Skeletal muscle satellite cell (primary cell): ENCODE measurements at regions not wholly inside any gene's neighbourhood (a gene's known extent, or its start where the extent isn't known, plus 50 kb on each side); places are given as distances from the start of the nearest gene placed in this dataset.
A peak's percentile ranks its signal among the peaks of the same experiment; 100 is the strongest.

Experiments
- H3K27me3 ChIP-seq: 2 replicates; pipeline ENCODE4 v1.7.0; 2013; ENCODE audit warnings: low read length; ENCODE audit not compliant: control insufficient read depth, insufficient read depth
- H3K36me3 ChIP-seq: 2 replicates; pipeline ENCODE4 v1.7.0; 2013; ENCODE audit warnings: mild to moderate bottlenecking, control low read depth, low read length; ENCODE audit not compliant: insufficient read depth
- H3K4me1 ChIP-seq: 2 replicates; pipeline ENCODE4 v1.7.0; 2013; ENCODE audit warnings: low read length; ENCODE audit not compliant: control insufficient read depth, insufficient read depth
- H3K4me2 ChIP-seq: 2 replicates; pipeline ENCODE4 v1.7.0; 2013; ENCODE audit warnings: mild to moderate bottlenecking, low read length
- H3K4me3 ChIP-seq: 2 replicates; pipeline ENCODE4 v1.7.0; 2013; ENCODE audit warnings: low read length
- H3K9ac ChIP-seq: 2 replicates; pipeline ENCODE4 v1.7.0; 2013; ENCODE audit warnings: mild to moderate bottlenecking, low read depth, low read length, moderate library complexity
- H3K9me3 ChIP-seq: replicated peaks from 2 replicates; pipeline ENCODE4 v1.7.0; 2013; ENCODE audit warnings: mild to moderate bottlenecking, control low read depth, low read length

DNA sequence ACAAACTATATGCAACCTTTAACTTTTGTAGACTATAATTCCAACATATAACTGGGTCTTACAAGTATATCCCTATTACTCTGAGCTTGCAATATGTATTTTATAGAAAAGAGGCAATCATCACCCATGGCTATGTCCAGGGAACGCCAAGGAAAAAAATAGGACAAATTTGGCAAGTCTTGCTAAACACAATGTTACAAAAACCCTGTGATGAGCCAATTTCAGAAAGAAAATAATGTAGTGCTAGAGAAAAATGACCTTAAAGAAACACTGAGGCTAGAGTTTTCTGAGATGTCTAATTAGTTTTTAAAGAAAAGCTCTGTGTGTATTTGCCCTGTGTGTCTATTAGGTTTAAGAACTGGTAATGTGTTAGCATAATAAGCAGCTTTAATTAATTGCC is 68.0 kb upstream of the FREM2 start:
- no peaks in the 10 kb centered on the region for H3K4me1 ChIP-seq
- H3K27me3 ChIP-seq, result no peaks in the 10 kb centered on the region
- no peak overlapping the region for H3K9ac ChIP-seq
- H3K4me2 ChIP-seq, result no peak overlapping the region
- H3K4me3 ChIP-seq, result no peak overlapping the region
- H3K36me3 ChIP-seq, result no peaks in the 10 kb centered on the region
- no peaks in the 10 kb centered on the region for H3K9me3 ChIP-seq

DNA sequence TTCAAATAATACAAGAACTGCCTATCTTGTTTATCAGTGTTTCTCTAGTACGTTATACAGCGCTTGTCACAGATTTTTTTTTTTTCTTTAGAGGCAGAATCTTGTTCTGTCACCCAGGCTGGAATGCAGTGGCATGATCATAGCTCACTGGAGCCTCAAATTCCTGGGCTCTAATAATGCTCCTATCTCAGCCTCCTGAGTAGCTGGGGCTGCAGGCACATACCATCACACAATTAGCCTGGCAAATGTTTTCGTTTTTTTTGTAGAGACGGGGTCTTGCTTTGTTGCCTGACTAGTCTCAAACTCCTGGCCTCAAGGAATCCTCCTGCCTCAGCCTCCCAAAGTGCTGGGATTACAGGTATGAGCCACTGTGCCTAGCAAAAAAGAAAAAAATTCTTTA is 66.0 kb upstream of the FREM2 start:
- Histone ChIP-seq H3K27me3 (no peaks in the 10 kb centered on the region), H3K4me3 (no peak overlapping the region), H3K9me3 (no peaks in the 10 kb centered on the region), H3K9ac (no peak overlapping the region), H3K4me2 (no peak overlapping the region), H3K4me1 (no peaks in the 10 kb centered on the region), H3K36me3 (no peaks in the 10 kb centered on the region)

DNA sequence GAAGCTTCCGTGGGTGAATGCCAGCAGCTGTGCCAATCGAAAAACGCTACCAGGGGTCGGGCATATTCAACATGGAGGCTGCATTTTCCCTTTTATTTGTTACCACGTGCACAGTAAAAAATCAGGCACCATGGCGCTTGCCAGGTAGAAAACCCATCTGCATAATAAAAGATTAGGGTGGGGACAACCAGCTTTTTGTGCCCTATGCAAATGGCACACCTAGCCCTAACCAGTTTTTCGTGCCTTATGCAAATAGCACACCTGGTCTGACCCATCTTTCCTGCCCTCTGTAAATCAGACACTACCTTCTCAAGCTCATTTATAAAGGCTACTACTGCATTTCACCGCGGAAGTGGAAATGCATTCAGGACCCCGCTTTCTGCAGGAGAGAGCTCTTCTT is 62.1 kb upstream of the FREM2 start:
- Histone ChIP-seq H3K9ac (no peak overlapping the region), H3K36me3 (no peaks in the 10 kb centered on the region), H3K4me2 (no peak overlapping the region), H3K4me3 (no peak overlapping the region), H3K9me3 (no peaks in the 10 kb centered on the region), H3K4me1 (no peaks in the 10 kb centered on the region), H3K27me3 (no peaks in the 10 kb centered on the region)

DNA sequence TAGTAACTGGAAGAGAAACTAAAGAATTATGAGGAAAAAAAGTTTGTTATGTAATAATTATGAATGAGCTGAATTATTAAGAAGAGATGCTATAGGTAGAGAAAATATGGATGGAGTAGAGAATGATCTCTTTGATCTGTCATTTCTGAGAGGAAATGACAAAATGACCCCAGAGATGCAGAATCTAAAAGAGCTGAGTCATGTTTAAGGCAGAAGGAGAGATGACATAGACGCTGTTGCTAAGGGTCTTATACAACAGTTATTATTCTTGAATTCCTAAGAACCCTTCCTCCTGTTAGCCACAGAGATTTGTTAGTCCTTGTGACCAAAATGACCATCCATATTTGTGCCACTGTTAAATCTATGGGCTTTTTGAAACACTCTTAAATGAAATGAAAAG is 58.3 kb upstream of the FREM2 start:
- Histone ChIP-seq H3K4me2 (no peak overlapping the region), H3K9me3 (no peaks in the 10 kb centered on the region), H3K4me3 (no peak overlapping the region), H3K36me3 (no peaks in the 10 kb centered on the region), H3K27me3 (no peaks in the 10 kb centered on the region), H3K9ac (no peak overlapping the region), H3K4me1 (peaks cover 5% of the 10 kb centered on the region)

DNA sequence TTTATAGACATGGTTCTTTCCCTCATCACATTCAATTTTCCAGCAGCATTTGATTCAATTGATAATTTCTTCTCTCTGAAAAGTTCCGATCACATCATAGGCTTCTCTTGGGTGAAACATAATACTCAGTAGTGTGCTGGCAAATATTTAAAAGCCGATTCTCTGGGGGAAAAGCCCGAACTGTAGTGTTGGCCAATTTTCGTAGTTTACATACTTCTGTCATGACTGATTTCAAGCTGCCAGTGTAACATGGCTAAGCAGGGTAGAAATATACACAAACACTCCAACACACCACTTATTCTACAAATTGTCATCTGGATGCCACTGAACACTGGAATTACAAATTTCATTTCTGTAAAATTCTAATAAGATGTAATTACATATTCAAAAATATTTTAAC is 56.1 kb upstream of the FREM2 start:
- H3K4me3 ChIP-seq, result no peak overlapping the region
- H3K36me3 ChIP-seq, result no peaks in the 10 kb centered on the region
- peak overlapping the region; percentile 47 for H3K4me2 ChIP-seq
- H3K4me1 ChIP-seq, result peaks cover 5% of the 10 kb centered on the region
- no peaks in the 10 kb centered on the region for H3K27me3 ChIP-seq
- H3K9me3 ChIP-seq, result no peaks in the 10 kb centered on the region
- no peak overlapping the region for H3K9ac ChIP-seq

DNA sequence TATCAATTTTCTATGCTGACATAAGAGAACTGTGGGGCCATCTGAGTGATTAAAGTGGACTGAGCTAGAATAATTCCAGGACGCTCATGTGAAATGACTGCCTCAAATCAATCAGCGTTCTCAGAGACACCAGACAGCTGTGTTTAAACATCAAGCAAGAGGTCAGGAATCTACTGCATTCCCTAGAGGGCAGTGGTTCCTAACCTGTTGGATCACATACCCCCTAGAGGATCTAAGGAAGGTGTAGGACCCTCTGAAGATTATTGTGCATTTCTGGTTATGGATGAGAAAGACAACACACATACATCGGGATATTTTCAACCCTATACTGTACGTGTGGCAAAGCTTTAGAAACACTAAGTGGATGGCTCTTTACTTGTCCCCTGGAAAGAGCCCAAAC is 51.8 kb upstream of the FREM2 start:
- Histone ChIP-seq H3K4me1 (peaks cover 5% of the 10 kb centered on the region), H3K4me2 (no peak overlapping the region), H3K9me3 (no peaks in the 10 kb centered on the region), H3K9ac (no peak overlapping the region), H3K36me3 (no peaks in the 10 kb centered on the region), H3K4me3 (no peak overlapping the region), H3K27me3 (no peaks in the 10 kb centered on the region)

DNA sequence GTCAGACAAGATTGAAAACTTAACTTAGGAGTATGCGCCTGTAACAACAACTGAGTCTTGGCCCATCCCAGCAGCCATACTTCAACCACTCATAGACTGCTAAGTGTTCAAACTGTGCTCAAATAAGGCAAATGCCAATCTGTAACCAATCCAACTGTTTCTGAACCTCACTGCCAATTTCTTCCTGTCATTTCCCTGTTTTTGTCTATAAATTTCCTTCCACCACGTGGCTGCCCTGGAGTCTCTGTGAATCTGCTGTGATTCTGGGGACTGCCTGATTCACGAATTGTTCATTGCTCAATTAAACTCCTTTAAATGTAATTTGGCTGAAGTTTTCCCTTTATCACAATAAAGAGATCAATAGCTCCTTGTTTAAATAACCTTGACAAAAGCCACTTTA is 50.8 kb upstream of the FREM2 start:
- H3K4me2 ChIP-seq, result no peak overlapping the region
- no peaks in the 10 kb centered on the region for H3K36me3 ChIP-seq
- no peak overlapping the region for H3K9ac ChIP-seq
- no peaks in the 10 kb centered on the region for H3K4me1 ChIP-seq
- H3K4me3 ChIP-seq, result no peak overlapping the region
- H3K27me3 ChIP-seq, result no peaks in the 10 kb centered on the region
- H3K9me3 ChIP-seq, result no peaks in the 10 kb centered on the region

DNA sequence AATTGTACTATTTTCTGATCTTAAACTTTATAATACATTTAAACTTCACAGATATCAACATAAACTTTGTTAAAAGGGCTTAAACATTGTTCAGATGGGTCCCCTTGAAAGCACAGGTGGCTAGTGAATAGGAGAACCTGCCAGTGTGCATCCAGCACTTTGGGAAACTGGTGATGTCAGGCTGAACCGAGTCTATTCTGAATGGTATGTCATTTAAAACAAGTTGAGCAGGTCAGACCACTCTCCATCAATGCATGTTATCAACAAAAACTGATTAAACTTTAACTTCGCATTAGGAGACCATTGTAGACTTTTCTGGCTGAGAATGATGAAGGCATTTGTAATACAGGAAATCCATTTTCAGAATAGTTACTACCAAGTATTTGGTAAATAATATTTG is 50.1 kb upstream of the FREM2 start:
- no peak overlapping the region for H3K4me3 ChIP-seq
- no peaks in the 10 kb centered on the region for H3K36me3 ChIP-seq
- H3K4me2 ChIP-seq, result no peak overlapping the region
- H3K27me3 ChIP-seq, result no peaks in the 10 kb centered on the region
- no peaks in the 10 kb centered on the region for H3K9me3 ChIP-seq
- H3K9ac ChIP-seq, result no peak overlapping the region
- no peaks in the 10 kb centered on the region for H3K4me1 ChIP-seq
